A673 (cell line): ENCODE measurements at regions not wholly inside any gene's neighbourhood (a gene's known extent, or its start where the extent isn't known, plus 50 kb on each side); places are given as distances from the start of the nearest gene placed in this dataset.

Experiments used
- BruUV-seq: library from RNA; stranded (reverse); fragments of 400-500 nt; replicated peaks from 2 replicates; lab custom pipeline; 2021; lab: Mats Ljungman, UMichigan
- CTCF ChIA-PET: fragments of 300-600 bp; sonication (Branson Sonifier 250); formaldehyde crosslinking; loops from one replicate; lab custom pipeline; 2022; ENCODE audit warnings: antibody characterized with exemption; lab: Charles Lee
- POLR2A ChIA-PET: fragments of 300-600 bp; sonication (Branson Sonifier 250); formaldehyde crosslinking; loops from one replicate; lab custom pipeline; 2022; ENCODE audit warnings: antibody characterized with exemption; ENCODE audit not compliant: low non-redundant PET; lab: Charles Lee
- DNase-seq: peaks from one replicate; pipeline ENCODE4 v3.0.0-alpha.2; 2015; ENCODE audit warnings: low spot score
- H3K27ac ChIP-seq: fragments of 200-600 bp; sonication (generic); 2 replicates; pipeline ENCODE4 v1.5.1; 2016; ENCODE audit warnings: mixed run types, low read depth, mild to moderate bottlenecking, mixed read lengths, antibody characterized with exemption, low read length; ENCODE audit not compliant: poor library complexity, severe bottlenecking
- H3K27me3 ChIP-seq: fragments of 200-600 bp; sonication (generic); replicated peaks from 2 replicates; pipeline ENCODE4 v1.6.1; 2017; ENCODE audit warnings: mixed run types, low read depth, mild to moderate bottlenecking, mixed read lengths, antibody characterized with exemption, low read length; ENCODE audit not compliant: insufficient read depth, poor library complexity
- H3K36me3 ChIP-seq: fragments of 200-600 bp; sonication (generic); 2 replicates; pipeline ENCODE4 v1.6.1; 2016; ENCODE audit warnings: mixed run types, mild to moderate bottlenecking, mixed read lengths, antibody characterized with exemption, low read length; ENCODE audit not compliant: insufficient read depth, poor library complexity, severe bottlenecking
- H3K4me1 ChIP-seq: fragments of 200-600 bp; sonication (generic); 2 replicates; pipeline ENCODE4 v1.6.1; 2017; ENCODE audit warnings: mixed run types, mild to moderate bottlenecking, mixed read lengths, antibody characterized with exemption, low read length; ENCODE audit not compliant: insufficient read depth, poor library complexity, severe bottlenecking
- H3K4me3 ChIP-seq: fragments of 200-600 bp; sonication (generic); 2 replicates; pipeline ENCODE4 v1.5.1; 2016; ENCODE audit warnings: low read depth, mixed run types, mild to moderate bottlenecking, mixed read lengths, low read length; ENCODE audit not compliant: poor library complexity, severe bottlenecking
- H3K9me3 ChIP-seq: fragments of 200-600 bp; sonication (generic); 2 replicates; pipeline ENCODE4 v1.6.1; 2016; ENCODE audit warnings: mixed run types, low read depth, mild to moderate bottlenecking, mixed read lengths, antibody characterized with exemption, low read length; ENCODE audit not compliant: poor library complexity, severe bottlenecking
- CTCF ChIP-seq: fragments of 300-800, 200-600 bp; sonication (generic); conservative IDR thresholded peaks from 2 replicates; pipeline ENCODE4 v1.5.1; 2017; ENCODE audit warnings: low read depth, mild to moderate bottlenecking, antibody characterized with exemption, low read length, moderate library complexity, mixed read lengths
- EZH2 ChIP-seq: fragments of 200-600 bp; sonication (generic); IDR thresholded peaks from 2 replicates; pipeline ENCODE4 v1.6.1; 2017; ENCODE audit warnings: borderline replicate concordance, low read depth, mild to moderate bottlenecking, mixed read lengths, antibody characterized with exemption, low read length; ENCODE audit not compliant: poor library complexity, severe bottlenecking
- intact Hi-C: fragments of 100-400 bp; cut with micrococcal nuclease; formaldehyde crosslinking; loops from one replicate; pipeline ENCODE4 v1.10.0; 2022; ENCODE audit not compliant: unreplicated experiment

GRCh38 chr12:19757317-19757877, 318.1 kb downstream of the AEBP2 start:
- no peaks in the 10 kb centered on the region for H3K4me1 ChIP-seq
- DNase-seq = peak; percentile 54
- no peaks in the 10 kb centered on the region for H3K27me3 ChIP-seq
- H3K27ac ChIP-seq = no peak overlapping the region
- ChIA-PET POLR2A (no interaction called here), CTCF (interaction anchor here (0.9 kb wide), 1 partner anchor 463 kb away, joined by 3 read pairs; no protein-coding TSS in a partner anchor)
- no TSS peak for BruUV-seq
- intact Hi-C loops = loop anchor here (5.0 kb wide), 3 partner anchors 135 to 620 kb away; no protein-coding TSS in a partner anchor
- H3K9me3 ChIP-seq = peaks cover 5% of the 10 kb centered on the region
- no peaks in the 10 kb centered on the region for H3K36me3 ChIP-seq
- peak; percentile 76 for TF ChIP-seq CTCF
- no peak for TF ChIP-seq EZH2
- no peak overlapping the region for H3K4me3 ChIP-seq

GRCh38 chr12:19759227-19759626, 319.9 kb downstream of the AEBP2 start:
- intact Hi-C loops = loop anchor here (5.0 kb wide), 3 partner anchors 133 to 618 kb away; no protein-coding TSS in a partner anchor
- POLR2A ChIA-PET = no interaction called here
- H3K27me3 ChIP-seq = no peaks in the 10 kb centered on the region

GRCh38 chr12:19760611-19761010, 321.3 kb downstream of the AEBP2 start:
- H3K27me3 ChIP-seq = no peaks in the 10 kb centered on the region
- CTCF ChIA-PET = no interaction called here
- no TSS peak for BruUV-seq
- H3K27ac ChIP-seq = no peak overlapping the region
- TF ChIP-seq CTCF (no peak), EZH2 (no peak)
- H3K36me3 ChIP-seq = no peaks in the 10 kb centered on the region
- no peak for DNase-seq
- no peaks in the 10 kb centered on the region for H3K9me3 ChIP-seq
- H3K4me3 ChIP-seq = no peak overlapping the region
- POLR2A ChIA-PET = no interaction called here
- intact Hi-C loops = no loop called here
- H3K4me1 ChIP-seq = no peaks in the 10 kb centered on the region

More at GRCh38 chr12:19759227-19759626, 319.9 kb downstream of the AEBP2 start:
- no peaks in the 10 kb centered on the region for H3K4me1 ChIP-seq
- no peak for TF ChIP-seq EZH2
- no peak for TF ChIP-seq CTCF
- CTCF ChIA-PET = no interaction called here
- no peaks in the 10 kb centered on the region for H3K36me3 ChIP-seq
- DNase-seq = no peak
- H3K27ac ChIP-seq = no peak overlapping the region
- H3K4me3 ChIP-seq = no peak overlapping the region
- no peaks in the 10 kb centered on the region for H3K9me3 ChIP-seq
- BruUV-seq = no TSS peak
